ENCODE measurements at regions not wholly inside any gene's neighbourhood (a gene's known extent, or its start where the extent isn't known, plus 50 kb on each side); places are given as distances from the start of the nearest gene placed in this dataset.

GRCh38 chr11:122265981-122266380, 150.0 kb upstream of the BLID start:
- H3K27ac Mint-ChIP-seq: no peak overlapping the region
- H3K9me3 Mint-ChIP-seq: peaks cover 8% of the 10 kb centered on the region
- Histone ChIP-seq H2AFZ (replicated peaks) (no peak overlapping the region), H3K27ac (no peak overlapping the region), H3K27me3 (no peaks in the 10 kb centered on the region), H3K79me2 (ENCODE audit: low read depth) (no peaks in the 10 kb centered on the region), H3F3A (ENCODE audit: low read depth) (no peaks in the 10 kb centered on the region), H3K36me3 (no peaks in the 10 kb centered on the region), H3K9ac (no peak overlapping the region), H4K20me1 (ENCODE audit: low read depth) (no peaks in the 10 kb centered on the region), H3K4me2 (no peak overlapping the region), H3K9me3 (ENCODE audit: low read depth) (no peaks in the 10 kb centered on the region), H3K4me3 (no peak overlapping the region), H3K4me1 (peaks cover 14% of the 10 kb centered on the region)
- no peak for DNase-seq (ENCODE audit: low spot score)
- TF ChIP-seq EZH2phosphoT487 (IDR thresholded peaks at IDR 0.05) (no peak), CTCF (IDR thresholded peaks at IDR 0.05) (no peak), EZH2 (IDR thresholded peaks at IDR 0.05) (no peak)
- peaks cover 14% of the 10 kb centered on the region for H3K36me3 Mint-ChIP-seq
- no peak overlapping the region for H3K4me3 Mint-ChIP-seq
- no peaks in the 10 kb centered on the region for H3K27me3 Mint-ChIP-seq (ENCODE audit: insufficient read depth, low read depth)
- peaks cover 49% of the 10 kb centered on the region for H3K4me1 Mint-ChIP-seq

- H3K4me3 ChIP-seq: no peak overlapping the region
- H3K36me3 ChIP-seq: no peaks in the 10 kb centered on the region
- Mint-ChIP-seq H3K27me3 (ENCODE audit: insufficient read depth, low read depth) (no peaks in the 10 kb centered on the region), H3K4me1 (peaks cover 31% of the 10 kb centered on the region), H3K36me3 (peaks cover 26% of the 10 kb centered on the region), H3K4me3 (no peak overlapping the region), H3K9me3 (peaks cover 12% of the 10 kb centered on the region), H3K27ac (no peak overlapping the region)
- H3K79me2 ChIP-seq (ENCODE audit: low read depth): no peaks in the 10 kb centered on the region
- TF ChIP-seq EZH2 (IDR thresholded peaks at IDR 0.05) (no peak), CTCF (IDR thresholded peaks at IDR 0.05) (no peak), EZH2phosphoT487 (IDR thresholded peaks at IDR 0.05) (no peak)
- no peaks in the 10 kb centered on the region for H4K20me1 ChIP-seq (ENCODE audit: low read depth)
- no peaks in the 10 kb centered on the region for H3K9me3 ChIP-seq (ENCODE audit: low read depth)
- H3K27me3 ChIP-seq: no peaks in the 10 kb centered on the region
- H3K27ac ChIP-seq: no peak overlapping the region
- no peaks in the 10 kb centered on the region for H3F3A ChIP-seq (ENCODE audit: low read depth)
- no peaks in the 10 kb centered on the region for H3K4me1 ChIP-seq
- H3K4me2 ChIP-seq: no peak overlapping the region
- H2AFZ ChIP-seq (replicated peaks): no peak overlapping the region
- no peak for DNase-seq (ENCODE audit: low spot score)
- H3K9ac ChIP-seq: no peak overlapping the region
Observed at GRCh38 chr11:122264121-122264520, 148.1 kb upstream of the BLID start.

- no peak for TF ChIP-seq CTCF (IDR thresholded peaks at IDR 0.05)
- TF ChIP-seq EZH2 (IDR thresholded peaks at IDR 0.05): no peak
- no peak for TF ChIP-seq EZH2phosphoT487 (IDR thresholded peaks at IDR 0.05)
- no peaks in the 10 kb centered on the region for H3F3A ChIP-seq (ENCODE audit: low read depth)
- H3K27ac ChIP-seq: no peak overlapping the region
- peaks cover 14% of the 10 kb centered on the region for H3K9me3 Mint-ChIP-seq
- no peak overlapping the region for H2AFZ ChIP-seq (replicated peaks)
- H3K27me3 ChIP-seq: no peaks in the 10 kb centered on the region
- H3K27me3 Mint-ChIP-seq (ENCODE audit: insufficient read depth, low read depth): no peaks in the 10 kb centered on the region
- H3K4me3 Mint-ChIP-seq: no peak overlapping the region
- no peaks in the 10 kb centered on the region for H3K4me1 ChIP-seq
- no peaks in the 10 kb centered on the region for H3K9me3 ChIP-seq (ENCODE audit: low read depth)
- no peaks in the 10 kb centered on the region for H3K79me2 ChIP-seq (ENCODE audit: low read depth)
- no peak overlapping the region for H3K4me3 ChIP-seq
- no peaks in the 10 kb centered on the region for H3K36me3 ChIP-seq
- no peak for DNase-seq (ENCODE audit: low spot score)
- H3K27ac Mint-ChIP-seq: no peak overlapping the region
- peaks cover 43% of the 10 kb centered on the region for H3K36me3 Mint-ChIP-seq
- H3K4me2 ChIP-seq: no peak overlapping the region
- H3K9ac ChIP-seq: no peak overlapping the region
- H4K20me1 ChIP-seq (ENCODE audit: low read depth): no peaks in the 10 kb centered on the region
- H3K4me1 Mint-ChIP-seq: peaks cover 9% of the 10 kb centered on the region
Observed at GRCh38 chr11:122261546-122261945, 145.5 kb upstream of the BLID start.
